ENCODE measurements at regions not wholly inside any gene's neighbourhood (a gene's known extent, or its start where the extent isn't known, plus 50 kb on each side); places are given as distances from the start of the nearest gene placed in this dataset.

DNA sequence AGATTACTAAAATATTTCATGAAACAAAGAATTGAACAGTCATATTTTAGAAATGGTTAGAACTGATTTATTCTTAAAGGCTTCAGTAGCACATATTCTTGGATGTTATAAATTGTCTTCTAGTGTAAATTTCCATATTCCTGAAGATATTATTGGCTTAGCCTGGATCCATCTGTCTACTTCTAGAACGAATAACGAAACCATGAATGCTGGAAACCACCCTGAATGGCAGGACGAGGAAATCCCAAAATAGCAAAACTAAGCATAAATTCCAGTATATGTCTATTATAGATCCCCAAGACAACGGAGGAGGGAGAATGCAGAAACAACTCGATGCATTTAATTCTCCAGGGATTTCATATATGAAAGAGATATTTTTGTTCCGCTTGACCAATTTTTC lies 2191.0 kb upstream of the ACO1 start:
- H3K4me3 ChIP-seq (ENCODE audit: control insufficient read depth, low read depth, low read length): no peak overlapping the region
- TF ChIP-seq, protein P1, sequence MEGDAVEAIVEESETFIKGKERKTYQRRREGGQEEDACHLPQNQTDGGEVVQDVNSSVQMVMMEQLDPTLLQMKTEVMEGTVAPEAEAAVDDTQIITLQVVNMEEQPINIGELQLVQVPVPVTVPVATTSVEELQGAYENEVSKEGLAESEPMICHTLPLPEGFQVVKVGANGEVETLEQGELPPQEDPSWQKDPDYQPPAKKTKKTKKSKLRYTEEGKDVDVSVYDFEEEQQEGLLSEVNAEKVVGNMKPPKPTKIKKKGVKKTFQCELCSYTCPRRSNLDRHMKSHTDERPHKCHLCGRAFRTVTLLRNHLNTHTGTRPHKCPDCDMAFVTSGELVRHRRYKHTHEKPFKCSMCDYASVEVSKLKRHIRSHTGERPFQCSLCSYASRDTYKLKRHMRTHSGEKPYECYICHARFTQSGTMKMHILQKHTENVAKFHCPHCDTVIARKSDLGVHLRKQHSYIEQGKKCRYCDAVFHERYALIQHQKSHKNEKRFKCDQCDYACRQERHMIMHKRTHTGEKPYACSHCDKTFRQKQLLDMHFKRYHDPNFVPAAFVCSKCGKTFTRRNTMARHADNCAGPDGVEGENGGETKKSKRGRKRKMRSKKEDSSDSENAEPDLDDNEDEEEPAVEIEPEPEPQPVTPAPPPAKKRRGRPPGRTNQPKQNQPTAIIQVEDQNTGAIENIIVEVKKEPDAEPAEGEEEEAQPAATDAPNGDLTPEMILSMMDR (conservative IDR thresholded peaks at IDR 0.05; ENCODE audit: control insufficient read depth, insufficient read depth, low read depth, low read length): no peak
- no peak for DNase-seq (ENCODE audit: low read depth)

DNA sequence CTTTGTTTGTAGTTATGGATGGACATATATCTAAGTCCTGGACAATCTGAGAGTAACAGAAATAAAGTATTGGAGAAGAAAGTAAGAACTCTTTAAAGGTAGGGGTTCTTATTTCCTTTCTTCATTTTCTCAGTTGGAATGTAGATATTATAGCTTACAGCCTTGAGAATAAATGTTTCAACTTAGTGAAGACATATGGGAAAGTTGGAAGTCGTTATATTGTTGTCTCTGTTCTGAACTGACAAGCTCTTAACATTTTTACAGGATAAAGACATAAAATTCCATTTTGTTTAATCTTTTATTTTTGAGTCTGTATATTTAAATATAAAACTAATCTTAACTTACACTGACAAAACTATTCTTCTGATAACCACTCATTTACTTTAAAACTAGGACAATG lies 2187.5 kb upstream of the ACO1 start:
- no peak overlapping the region for H3K4me3 ChIP-seq (ENCODE audit: control insufficient read depth, low read depth, low read length)
- no peak for DNase-seq (ENCODE audit: low read depth)
- TF ChIP-seq, protein P1 (conservative IDR thresholded peaks at IDR 0.05; ENCODE audit: control insufficient read depth, insufficient read depth, low read depth, low read length): no peak

DNA sequence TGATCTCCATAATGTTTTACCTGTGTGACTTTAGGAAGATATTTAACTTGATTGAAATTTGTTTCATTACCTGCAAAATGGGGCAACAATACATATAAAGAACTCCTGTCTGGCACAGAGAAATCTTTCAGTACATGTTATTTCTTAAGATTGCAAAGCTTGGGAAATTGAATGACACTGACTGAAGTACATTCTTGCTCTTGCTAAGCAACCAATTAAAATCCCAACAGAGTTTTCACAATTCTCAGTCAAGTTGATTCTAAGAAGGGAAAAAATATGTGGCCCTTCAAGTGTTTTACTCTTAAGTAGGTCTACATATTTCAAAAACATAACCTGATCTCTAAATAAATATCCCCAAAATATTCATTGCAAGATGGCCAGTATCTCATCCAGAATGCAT lies 2187.0 kb upstream of the ACO1 start:
- TF ChIP-seq, protein P1 (conservative IDR thresholded peaks at IDR 0.05; ENCODE audit: control insufficient read depth, insufficient read depth, low read depth, low read length): no peak
- no peak overlapping the region for H3K4me3 ChIP-seq (ENCODE audit: control insufficient read depth, low read depth, low read length)
- DNase-seq (ENCODE audit: low read depth): no peak

DNA sequence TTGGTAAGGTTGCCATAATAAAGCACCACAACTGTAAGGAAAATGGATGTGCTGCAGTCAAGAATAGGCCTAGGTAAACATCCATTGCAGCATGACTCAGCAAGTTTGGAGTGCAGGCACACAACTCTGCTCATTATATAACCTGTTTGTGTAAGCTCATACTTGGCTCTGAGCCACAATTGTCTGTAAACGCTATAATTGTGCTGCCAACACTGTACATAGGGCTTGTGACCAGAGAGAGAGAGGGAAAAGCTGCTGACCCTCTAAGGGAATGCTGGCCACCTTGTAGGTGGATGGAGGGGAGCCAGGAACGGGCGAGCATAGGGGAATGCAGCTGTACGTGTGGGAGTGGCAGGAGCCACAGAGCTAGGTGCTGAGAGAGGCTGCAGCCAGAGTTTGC lies 2186.5 kb upstream of the ACO1 start:
- peak; percentile 1 for DNase-seq (ENCODE audit: low read depth)
- TF ChIP-seq, protein P1 (conservative IDR thresholded peaks at IDR 0.05; ENCODE audit: control insufficient read depth, insufficient read depth, low read depth, low read length): no peak

DNA sequence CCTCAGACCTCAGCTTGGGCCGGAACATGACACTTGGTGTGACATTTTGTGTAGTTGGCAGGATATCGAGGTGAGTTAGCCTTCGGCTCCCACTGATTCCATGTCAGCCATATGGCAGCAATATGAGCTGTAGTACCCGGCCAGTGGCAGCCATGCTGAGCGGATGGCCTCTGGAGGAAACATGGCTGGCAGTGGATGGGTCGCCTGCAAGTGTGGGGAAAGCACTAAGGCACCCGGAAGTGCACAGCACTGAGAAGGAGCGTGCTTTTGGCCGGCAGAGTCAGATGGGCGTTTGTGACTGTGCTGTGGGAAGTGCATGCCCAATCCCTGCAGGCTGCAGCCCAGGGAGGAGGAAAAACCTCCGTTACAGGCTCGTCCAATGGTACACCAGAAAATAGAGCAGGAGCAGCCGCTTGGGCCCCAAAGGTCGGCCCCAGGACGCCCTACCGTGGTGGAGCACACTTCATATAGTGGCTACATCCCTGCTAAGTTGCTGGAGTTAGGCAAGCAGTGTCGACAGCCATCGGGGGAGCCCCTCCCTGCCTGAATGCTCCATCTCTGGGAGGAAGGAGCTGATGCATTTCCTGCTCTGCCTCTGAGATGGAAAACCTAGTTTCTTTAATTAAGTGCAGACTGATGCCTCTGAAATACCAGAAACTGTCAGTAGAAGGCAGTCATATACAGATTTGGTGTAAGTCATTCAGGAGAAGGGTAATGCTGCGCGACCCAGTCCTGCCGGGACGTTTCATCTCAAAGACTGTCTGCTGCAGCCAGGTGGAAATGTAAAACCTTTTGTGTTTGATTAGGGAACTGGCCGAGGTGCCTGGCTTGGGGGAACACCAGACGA lies 2185.8 kb upstream of the ACO1 start:
- H3K4me3 ChIP-seq (ENCODE audit: control insufficient read depth, low read depth, low read length): no peak overlapping the region
- no peak for DNase-seq (ENCODE audit: low read depth)
- TF ChIP-seq, protein P1 (conservative IDR thresholded peaks at IDR 0.05; ENCODE audit: control insufficient read depth, insufficient read depth, low read depth, low read length): no peak

More for the DNA sequence above, 2186.5 kb upstream of the ACO1 start:
- H3K4me3 ChIP-seq (ENCODE audit: control insufficient read depth, low read depth, low read length): no peak overlapping the region

DNA sequence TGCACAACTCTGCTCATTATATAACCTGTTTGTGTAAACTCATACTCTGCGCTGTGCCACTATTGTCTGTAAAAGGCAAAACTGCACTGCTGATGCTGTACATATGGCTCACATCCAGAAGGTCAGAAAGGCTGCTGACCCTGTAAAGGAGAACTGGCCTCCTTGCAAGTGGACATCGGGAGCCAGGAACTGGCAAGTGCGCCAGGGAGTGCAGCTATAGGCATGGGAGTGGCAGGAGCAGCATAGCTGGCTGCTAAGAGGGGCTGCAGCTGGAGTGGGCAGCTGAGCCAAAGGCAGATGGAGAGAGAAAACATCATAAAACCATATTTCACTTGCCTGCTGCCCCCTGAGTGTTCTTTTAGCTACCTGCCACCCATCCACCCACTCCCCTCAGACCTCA lies 2183.4 kb upstream of the ACO1 start:
- no peak for DNase-seq (ENCODE audit: low read depth)
- no peak overlapping the region for H3K4me3 ChIP-seq (ENCODE audit: control insufficient read depth, low read depth, low read length)
- TF ChIP-seq, protein P1 (conservative IDR thresholded peaks at IDR 0.05; ENCODE audit: control insufficient read depth, insufficient read depth, low read depth, low read length): no peak
